GF-D8 (cell line): ENCODE measurements at regions not wholly inside any gene's neighbourhood (a gene's known extent, or its start where the extent isn't known, plus 50 kb on each side); places are given as distances from the start of the nearest gene placed in this dataset.

Source experiments
- DNase-seq: peaks from one replicate; lab custom pipeline; 2025; lab: John Stamatoyannopoulos, UW

DNA sequence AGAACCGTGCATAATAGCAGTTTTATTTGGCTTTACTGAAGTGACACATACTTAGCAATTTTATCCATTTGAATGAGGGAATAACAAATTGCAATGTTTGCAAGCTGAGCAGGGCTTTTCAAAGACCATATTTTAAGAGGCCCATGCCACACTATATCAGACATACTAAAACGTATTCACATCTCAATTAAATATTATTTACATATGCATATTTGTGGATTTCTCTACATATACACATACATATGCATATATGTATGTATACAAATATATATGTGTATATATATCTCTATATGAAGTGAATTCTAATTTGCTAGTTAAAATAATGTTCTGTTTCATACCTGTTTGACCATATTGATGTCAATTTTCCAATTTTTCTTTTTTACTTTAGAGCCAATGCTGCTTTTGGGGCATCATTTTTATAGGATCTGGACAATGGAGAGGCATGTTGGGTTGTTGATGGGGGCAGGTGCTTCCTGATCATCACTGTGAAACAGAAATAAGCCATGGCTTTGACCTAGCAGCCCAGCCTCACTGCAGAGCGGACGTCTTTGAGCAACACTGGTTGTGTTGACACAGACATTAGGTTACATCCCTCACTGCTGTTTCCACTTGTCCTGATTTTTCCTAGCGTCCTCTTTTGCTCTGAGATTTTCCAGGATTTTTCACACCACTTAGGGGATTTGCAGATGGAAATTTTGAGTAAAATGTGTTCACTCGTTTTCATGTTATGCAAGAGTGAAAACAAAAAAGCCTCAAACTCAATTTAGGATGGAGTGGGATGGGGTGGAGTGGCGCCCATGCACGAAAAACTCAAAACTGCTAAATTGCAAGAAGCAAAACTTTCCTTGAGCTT is 56.9 kb downstream of the RDH14 start:
- no peak for DNase-seq

GRCh38 chr2:18502142-18502541 is 58.3 kb downstream of the RDH14 start:
- no peak for DNase-seq

GRCh38 chr2:18501729-18502128 is 58.7 kb downstream of the RDH14 start:
- DNase-seq: no peak

GRCh38 chr2:18501156-18501555 is 59.3 kb downstream of the RDH14 start:
- DNase-seq: no peak

DNA sequence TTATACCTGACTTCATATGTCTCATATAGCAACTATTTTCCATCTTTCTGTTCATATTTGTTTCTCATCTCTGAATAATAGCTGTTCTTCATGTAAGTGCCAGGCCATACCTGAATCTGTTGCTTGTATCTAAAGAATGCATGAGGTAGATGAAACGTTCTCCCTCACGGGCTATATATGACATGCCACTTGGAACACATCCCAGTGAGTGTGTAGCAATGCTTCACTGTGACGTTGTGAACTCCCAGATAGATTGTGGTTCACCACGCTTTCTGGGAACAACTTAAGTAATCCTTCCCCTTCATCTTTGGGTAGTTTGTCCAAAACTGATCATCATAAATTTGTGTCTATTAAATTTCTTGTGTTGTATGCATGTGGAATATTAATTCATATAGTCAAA is 60.1 kb downstream of the RDH14 start:
- DNase-seq: peak; percentile 37

GRCh38 chr2:18498531-18498930 is 61.9 kb downstream of the RDH14 start:
- DNase-seq: no peak

- DNase-seq: no peak
Observed at GRCh38 chr2:18496516-18496915, 63.9 kb downstream of the RDH14 start.

DNA sequence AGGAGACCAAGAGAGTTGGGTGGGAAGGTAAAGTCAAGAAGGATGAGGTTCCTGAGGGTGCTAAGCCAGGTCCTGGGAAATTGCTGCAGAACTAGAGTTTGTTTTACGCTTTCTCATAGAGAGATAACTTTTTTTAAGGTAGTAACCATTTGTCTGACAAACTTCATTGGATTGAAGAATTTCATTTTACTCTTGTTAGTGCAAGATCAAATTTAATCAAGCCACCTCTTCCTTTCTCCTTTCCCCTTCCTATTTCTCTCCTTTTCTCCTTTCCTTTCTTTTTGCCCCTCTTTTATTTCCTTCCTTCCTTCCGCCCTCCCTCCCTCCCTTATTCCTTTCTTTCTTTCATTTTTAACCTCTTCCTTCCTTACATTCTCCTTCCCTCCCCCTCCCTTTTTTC is 65.4 kb downstream of the RDH14 start:
- DNase-seq: no peak

DNA sequence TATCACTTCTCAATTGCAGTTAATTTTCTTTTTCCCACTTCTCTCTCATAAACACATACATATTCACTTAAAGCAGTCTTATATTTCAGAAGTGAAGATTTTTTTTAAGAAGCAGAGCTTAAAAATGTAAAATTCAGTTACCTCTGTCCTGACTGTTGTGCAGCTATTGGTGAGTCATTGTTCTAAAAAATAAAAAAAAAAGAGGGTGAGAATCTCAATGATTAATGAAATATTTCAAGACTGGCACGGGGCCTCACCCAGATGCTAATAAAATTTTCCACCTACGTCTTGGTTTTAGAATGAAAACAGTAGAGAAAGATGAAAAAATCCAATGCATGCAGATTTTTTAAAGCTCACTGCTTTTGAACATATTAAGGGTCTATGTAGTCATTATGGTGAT is 67.7 kb downstream of the RDH14 start:
- DNase-seq: no peak

DNA sequence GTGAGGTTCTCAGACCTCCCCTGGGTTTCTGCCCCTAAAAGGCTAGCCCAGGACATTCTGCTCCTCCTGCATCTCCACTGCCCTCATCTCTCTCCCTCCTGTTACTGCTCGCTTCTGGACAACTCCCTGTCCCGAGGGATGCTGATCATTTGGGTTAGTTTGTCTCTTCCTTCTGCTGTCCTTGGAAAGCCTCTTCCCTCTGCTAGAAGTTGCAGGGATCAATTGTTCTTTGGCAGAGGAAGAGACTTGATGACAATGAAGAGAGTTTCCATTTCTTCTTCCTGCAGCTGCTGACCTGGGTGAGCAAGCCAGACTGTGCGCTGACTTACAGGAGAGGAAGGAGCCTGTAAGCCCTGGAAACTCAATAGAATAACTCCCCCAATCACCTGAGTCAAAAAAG is 68.9 kb downstream of the RDH14 start:
- no peak for DNase-seq

DNA sequence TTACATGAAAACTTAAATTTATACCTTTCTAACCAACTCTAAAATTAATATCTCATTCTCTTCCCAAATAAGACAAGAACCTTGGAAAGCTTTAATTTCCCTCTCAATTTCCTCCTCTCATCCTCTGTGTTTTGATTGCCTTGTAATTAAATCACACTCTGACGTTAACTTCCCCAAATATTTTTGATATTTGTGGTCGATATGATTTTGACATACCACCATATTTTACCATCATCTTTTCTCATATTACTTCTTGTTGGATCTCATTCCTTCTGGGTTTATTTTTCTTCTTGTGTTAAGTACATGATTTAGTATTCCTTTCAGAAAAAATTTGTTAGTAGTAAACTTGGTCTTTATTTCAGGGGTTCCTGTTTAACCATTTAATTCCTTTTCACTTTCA is 69.6 kb downstream of the RDH14 start:
- no peak for DNase-seq

DNA sequence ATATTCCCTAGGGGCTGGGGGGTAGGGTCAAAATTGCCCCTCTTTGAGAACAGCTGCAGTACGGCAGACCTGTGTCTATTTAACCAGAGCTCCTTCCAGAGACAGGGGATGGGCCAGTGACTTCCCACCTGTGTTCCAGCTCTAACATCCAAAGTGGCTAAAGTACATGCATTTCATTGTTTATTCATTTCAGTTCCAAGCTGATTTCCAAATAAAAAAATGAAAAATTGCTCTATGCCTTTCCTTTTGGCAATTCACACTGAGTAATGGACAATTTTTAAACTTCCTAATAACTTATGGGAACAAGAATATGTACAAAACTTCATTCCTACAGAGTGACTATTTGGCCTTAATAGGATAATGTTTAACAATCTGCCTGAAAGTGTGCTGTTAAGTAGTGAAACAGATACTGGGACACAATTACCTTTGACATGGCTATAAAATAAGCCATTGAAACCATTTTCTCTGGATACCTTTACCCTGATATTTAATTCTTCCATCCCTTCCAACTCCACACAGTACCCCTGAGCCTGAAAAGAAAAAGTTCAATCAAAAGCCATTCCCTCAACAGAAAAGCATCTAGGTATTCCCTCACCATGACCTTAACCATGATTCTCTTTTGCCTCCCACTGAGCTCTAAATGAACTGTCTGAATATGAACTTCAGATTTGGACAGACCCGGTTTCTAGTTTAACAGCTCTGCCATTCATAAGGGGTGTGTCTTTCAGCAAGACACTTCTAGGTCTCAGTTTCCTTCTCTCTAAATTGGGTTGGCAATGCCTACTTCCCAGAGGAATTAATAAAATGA is 73.1 kb downstream of the RDH14 start:
- DNase-seq: no peak

DNA sequence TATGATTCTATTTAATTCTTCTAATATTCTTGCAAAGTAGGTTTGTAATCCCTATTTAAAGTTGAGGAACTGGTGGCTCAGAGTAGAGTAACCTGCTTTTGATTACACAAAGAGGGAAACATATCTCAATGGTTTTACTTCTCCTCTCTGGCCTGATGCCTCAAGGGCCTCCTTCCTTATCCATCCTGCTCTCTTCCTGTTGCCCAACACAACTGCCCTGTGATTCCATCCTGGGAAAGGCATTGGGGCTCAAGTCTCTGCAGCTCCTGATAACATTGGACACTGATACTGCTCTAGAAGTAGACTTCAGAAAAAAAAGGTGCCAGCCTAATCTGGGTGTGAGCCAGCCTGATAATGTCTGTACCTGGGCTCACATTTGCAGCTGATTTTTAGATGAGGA is 75.8 kb downstream of the RDH14 start:
- no peak for DNase-seq

GRCh38 chr2:18483896-18484295 is 76.6 kb downstream of the RDH14 start:
- DNase-seq: no peak

- DNase-seq: no peak
Observed at GRCh38 chr2:18482666-18483065, 77.8 kb downstream of the RDH14 start.

GRCh38 chr2:18479947-18480369 is 80.5 kb downstream of the RDH14 start:
- DNase-seq: no peak

- DNase-seq: no peak
Observed at GRCh38 chr2:18477293-18477692, 83.2 kb downstream of the RDH14 start.

DNA sequence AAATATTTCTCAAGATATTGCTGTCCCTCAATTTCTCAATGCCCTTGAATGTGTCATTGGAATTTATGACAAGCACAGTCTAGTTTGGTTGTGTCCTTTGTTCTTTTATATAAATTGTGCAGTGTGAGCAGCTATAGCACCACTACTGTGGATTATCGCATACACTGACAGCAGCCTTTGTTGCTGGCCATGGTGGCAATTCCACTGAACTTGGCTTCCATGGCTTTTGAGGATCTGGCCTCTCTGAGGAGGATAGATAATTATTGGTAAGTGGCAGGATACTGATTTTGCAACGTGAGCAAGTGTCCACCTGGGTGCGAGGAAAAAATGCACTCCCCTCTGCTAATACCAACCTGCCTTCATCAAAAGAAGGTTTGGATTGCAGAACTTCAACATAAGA is 84.0 kb downstream of the RDH14 start:
- DNase-seq: no peak

DNA sequence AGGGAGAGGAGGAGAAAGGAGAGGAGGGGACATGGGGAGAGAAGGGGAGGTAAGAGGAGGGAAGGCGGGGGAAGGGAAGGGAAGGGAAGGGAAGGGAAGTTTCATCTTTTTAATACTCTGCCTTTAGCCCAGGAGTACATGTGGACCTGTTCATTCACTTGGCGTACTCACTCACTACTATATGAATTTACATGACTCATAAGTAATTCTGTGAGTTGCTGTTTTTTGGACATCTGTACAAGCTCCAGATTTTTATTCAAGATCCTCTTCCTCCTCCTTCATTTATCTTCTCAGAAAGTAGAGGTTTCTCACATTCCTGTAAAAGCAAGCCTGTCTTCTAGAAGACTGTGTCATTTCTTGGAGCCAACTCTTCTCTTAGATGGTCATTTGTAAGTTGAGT is 84.6 kb downstream of the RDH14 start:
- DNase-seq: no peak

DNA sequence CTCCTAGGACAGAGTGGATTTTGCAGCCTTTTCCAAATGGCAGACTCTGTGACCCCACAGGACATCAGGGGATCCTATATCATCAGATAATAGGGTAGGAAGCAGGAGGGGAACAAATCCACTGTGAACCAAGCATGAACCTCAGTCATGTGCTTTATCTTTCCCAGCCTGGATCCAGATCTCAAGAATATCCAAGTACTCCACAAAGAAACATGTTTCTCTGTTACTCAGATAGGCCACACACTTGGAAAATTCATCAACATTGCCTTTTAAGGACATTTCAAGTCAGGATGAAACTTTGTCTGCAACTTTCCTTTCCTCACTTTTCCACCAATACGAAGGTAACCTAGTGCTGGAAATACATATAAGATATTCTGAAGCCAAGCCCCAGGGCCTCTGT is 85.8 kb downstream of the RDH14 start:
- DNase-seq: no peak

DNA sequence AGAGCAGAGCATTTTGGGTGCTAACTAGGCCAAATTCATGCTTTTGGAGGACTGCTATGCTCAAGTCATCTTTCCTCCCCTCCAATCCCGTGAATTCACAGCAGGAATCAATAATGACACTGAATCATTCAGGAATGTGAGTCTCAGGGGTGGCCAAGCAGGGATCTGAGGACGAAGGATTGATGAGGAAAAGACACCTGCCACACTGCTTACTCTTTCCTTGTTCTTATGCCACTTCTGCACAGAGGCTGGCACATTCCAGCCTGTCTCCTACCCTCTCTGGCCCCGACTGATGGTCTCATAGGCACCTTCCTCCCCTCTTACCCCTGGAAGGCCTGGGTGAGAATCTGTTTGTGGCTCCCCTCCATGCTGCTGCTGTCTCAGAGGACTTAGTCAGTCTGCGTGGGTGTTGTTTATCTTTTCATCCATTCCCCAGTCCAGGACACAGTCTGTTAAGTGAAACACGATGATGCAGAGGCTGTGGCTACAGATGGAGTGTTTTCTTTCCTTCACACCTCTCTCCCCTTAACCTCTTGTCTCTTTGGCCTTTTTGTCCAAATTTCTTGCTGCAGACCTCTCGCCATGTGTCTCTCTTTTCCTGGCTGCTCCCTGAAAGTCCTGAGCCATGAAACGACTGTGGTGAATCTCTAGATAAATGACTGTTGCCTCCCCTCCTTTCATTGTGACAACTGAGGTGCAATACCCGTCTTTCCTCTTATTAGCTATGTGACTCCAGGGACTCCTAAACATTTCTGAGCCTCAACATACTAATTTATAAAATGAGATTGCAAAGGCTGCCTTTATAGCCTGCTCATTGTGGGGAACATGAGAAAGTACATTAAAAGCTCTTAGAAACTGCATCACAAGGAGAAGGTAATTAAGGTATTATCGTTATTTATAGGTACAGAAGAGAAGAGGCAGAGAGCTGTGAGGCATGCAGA is 86.9 kb downstream of the RDH14 start:
- no peak for DNase-seq

DNA sequence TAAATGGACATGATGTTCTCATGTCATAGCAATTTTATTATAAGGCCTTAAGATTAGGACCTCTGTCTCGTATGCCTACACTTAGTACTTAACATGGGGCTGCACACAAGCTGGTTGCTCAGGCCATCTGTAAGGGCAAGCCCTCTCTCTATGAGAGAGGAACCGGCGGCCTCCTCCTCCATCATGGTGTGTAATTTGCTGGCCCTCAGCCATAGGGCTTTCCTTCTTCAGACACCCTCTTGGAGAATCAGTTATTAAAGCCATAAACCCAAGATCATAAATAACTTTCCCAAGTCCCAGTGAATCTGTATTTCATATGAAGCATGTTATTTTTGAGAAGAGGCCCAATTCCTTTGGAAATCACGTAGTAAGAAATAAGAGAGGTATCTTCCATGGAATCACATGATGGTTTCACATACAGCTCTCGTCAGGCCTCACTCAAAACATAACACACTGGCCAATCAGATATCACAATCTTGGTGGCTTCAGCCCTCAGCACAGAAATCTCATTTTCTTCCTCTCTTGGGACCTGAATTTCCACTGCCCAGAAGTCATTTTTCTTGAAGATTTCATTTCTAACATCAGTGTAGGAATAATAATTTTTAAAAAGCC is 92.6 kb downstream of the RDH14 start:
- no peak for DNase-seq
